DMS153 (cell line): ENCODE measurements at regions not wholly inside any gene's neighbourhood (a gene's known extent, or its start where the extent isn't known, plus 50 kb on each side); places are given as distances from the start of the nearest gene placed in this dataset.
"Not testable (repeated sequence)": the region's sequence is repeated elsewhere in the genome, so short reads cannot be mapped to it uniquely, and the experiment has no call there.

ENCODE experiments used
- DNase-seq: peaks from one replicate; lab custom pipeline; 2025; lab: John Stamatoyannopoulos, UW

DNA sequence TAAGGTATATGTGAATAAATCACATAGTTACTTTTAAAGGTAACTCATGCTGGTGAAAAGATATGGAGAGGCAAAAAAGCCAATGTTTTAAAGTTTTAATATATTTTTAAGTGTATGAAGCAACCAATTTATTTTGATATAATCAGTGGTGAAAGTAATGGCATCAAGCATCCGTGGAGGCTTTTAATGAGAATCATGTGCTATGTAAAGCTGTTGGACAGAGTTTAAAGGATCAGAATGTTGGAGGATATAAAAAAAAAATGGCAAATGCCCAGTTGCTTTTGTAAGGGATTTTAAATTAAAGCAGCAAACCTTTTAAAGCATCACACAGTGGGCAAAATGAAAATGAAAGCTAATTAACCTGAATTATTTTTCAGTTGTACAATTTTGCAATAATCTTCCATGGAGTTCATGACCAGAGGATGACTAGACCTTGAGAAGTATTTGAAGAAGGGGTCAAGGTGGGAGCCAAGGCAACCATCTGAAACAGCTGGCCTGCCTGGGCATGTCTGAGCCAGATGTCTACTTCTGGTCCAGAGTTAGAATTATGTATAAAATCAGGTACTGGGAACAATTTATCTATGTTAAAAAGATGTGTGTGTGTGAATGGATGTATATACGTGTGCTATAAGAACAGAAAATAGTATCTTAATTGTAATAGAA lies 1007.9 kb downstream of the LTN1 start:
- not testable (repeated sequence) for DNase-seq

GRCh38 chr21:27979446-27979845 lies 1012.6 kb upstream of the ADAMTS5 start:
- DNase-seq = not testable (repeated sequence)

DNA sequence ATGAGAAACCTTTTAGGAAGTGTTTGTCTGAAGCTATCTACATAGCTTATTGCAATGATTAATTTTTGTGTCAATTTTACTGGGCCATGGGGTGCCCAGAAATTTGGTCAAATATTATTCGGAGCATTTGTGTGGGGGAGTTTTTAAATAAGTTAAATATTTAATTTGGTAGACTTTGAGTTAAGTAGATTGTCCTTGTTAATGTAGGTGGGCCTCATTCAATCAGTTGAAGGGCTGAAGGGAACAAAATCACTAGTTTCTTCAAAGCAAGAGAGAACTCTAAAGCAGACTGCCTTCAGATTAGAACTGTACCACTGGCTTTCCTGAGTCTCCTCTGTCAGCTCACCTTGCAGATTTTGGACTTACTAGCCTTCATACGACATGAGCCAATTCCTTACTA lies 1008.6 kb upstream of the ADAMTS5 start:
- DNase-seq = no peak

- DNase-seq = not testable (repeated sequence)
Measured at GRCh38 chr21:27974152-27974551, 1007.3 kb upstream of the ADAMTS5 start.

GRCh38 chr21:27968240-27968639 lies 1001.4 kb upstream of the ADAMTS5 start:
- DNase-seq = not testable (repeated sequence)

- DNase-seq = no peak
Measured at GRCh38 chr21:27954543-27955165, 987.8 kb upstream of the ADAMTS5 start.

GRCh38 chr21:27953340-27954045 lies 986.6 kb upstream of the ADAMTS5 start:
- DNase-seq = no peak

DNA sequence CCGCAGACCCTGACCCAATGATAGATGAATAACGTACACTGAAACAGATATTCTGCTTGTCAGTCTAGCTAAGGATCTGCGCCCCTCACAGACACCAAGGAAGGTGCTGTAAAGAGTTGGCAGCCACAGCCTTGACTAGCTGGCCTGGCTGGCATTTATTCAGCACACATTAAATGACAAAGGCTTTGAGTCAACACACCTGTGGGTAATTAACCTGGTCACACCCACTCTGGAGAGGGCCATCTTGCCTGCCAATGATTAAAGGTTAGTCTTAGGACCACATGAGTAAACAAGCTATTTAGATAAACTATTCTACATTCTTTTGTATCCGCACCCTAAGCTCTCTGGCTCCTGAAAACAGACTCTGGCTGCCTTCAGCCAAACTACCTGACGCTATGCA lies 982.2 kb upstream of the ADAMTS5 start:
- not testable (repeated sequence) for DNase-seq

DNA sequence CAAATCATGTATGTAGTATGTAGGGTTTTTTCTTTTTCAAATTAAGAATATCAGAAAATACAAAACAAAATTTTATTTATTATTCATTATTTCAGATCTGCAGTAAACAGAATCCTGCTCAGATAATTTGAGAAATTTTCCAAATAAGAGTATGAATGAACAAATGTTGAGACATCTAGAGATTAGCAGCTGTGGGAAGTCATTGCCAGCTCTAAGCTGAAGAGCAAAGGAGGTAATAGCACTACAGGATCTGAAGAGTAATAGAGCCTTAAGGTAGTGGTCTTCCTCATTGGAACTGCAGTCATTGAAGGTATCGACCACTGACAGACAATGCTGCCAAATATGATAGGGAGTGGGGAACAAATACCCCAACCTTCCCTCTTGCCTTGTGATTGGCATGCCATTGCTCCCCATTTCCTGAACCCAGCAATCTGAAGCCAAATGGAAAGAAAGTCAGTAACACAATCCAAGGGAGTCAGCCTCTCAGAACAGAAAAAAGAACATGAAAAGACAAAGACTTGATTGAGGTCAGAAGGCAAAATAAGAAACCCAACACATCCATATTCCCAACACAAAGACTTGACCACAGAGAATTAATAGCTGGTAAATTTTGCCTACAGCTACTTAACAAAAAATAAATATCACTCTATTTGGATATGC lies 963.4 kb upstream of the ADAMTS5 start:
- DNase-seq = not testable (repeated sequence)

GRCh38 chr21:27929179-27929578 lies 962.3 kb upstream of the ADAMTS5 start:
- not testable (repeated sequence) for DNase-seq

- not testable (repeated sequence) for DNase-seq
Measured at GRCh38 chr21:27928534-27929115, 961.7 kb upstream of the ADAMTS5 start.

DNA sequence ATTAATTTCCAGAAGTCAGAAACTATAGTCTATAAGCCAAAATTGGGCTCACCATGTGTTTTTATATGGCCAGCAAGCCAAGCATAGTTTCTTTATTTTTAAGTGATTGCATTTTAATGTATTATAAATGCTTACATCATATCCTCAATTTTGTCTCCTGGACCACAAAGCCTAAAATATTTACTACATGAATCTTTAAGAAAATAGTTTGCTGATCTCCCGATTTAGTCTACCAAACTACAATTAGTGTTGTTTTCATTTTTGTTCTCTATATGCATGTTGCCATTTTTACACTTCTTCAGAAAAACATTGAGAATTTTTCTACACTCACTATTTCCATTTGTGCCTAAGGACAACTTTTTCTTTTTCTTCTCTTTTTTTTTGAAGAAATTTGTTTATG lies 954.5 kb upstream of the ADAMTS5 start:
- DNase-seq = not testable (repeated sequence)

DNA sequence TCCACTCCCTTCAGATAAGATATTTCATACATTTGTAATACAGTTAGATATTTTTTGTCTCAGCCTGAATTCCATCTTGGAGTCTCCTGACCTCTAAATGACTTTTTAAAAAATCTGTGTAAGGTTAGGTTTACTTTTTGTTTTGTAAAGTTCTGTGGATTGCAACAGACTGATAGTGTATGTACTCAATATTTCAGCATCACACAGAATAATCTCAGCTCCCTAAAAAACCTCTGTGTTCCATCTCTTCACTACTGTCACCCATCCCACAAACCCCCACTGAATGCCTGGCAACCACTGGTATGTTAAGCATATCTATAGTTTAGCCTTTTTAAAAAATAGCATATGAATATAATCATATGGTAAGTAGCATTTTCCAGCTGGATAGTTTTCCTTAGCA lies 951.1 kb upstream of the ADAMTS5 start:
- not testable (repeated sequence) for DNase-seq

- not testable (repeated sequence) for DNase-seq
Measured at GRCh38 chr21:27916326-27916725, 949.4 kb upstream of the ADAMTS5 start.

- not testable (repeated sequence) for DNase-seq
Measured at GRCh38 chr21:27912133-27912532, 945.2 kb upstream of the ADAMTS5 start.

GRCh38 chr21:27909487-27909886 lies 942.6 kb upstream of the ADAMTS5 start:
- DNase-seq = not testable (repeated sequence)

- DNase-seq = not testable (repeated sequence)
Measured at GRCh38 chr21:27908816-27909215, 941.9 kb upstream of the ADAMTS5 start.

DNA sequence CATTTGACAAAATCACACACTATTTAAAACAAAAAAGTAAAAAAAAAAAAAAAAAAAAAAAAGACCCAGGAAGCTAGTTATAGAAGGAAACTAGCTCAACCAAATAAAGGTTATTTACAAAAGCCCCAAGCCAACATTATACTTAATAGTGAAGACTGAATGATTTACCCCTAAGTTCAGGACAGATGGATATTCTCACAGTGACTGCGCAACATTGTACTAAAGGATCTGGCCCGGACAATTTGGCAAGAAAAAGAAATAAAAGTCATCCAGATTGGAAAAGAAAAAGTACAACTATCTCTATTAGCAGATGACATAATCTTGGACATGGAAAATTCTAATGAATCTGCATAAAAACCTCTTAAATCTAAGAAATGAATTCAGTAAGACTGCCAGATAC lies 936.0 kb upstream of the ADAMTS5 start:
- DNase-seq = not testable (repeated sequence)

DNA sequence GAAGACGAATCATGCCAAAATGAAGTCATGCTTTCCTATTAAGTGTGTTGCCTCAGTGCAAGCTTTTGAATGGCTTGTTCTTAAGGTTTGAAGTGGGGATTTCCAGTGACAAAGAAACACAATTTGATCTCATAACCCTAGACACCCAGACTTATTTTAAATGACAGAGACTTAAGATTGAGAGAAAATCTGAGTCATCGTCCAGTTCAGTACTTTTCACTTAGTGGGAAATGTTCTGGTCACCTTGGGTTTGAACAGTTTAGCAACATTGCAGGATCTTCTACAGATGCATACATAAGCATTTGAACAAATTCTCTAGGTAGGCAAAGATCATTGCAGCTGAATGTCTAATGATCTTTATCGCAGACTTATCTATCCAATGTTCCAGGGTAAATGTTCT lies 926.7 kb upstream of the ADAMTS5 start:
- not testable (repeated sequence) for DNase-seq

GRCh38 chr21:27891495-27891894 lies 924.6 kb upstream of the ADAMTS5 start:
- not testable (repeated sequence) for DNase-seq

DNA sequence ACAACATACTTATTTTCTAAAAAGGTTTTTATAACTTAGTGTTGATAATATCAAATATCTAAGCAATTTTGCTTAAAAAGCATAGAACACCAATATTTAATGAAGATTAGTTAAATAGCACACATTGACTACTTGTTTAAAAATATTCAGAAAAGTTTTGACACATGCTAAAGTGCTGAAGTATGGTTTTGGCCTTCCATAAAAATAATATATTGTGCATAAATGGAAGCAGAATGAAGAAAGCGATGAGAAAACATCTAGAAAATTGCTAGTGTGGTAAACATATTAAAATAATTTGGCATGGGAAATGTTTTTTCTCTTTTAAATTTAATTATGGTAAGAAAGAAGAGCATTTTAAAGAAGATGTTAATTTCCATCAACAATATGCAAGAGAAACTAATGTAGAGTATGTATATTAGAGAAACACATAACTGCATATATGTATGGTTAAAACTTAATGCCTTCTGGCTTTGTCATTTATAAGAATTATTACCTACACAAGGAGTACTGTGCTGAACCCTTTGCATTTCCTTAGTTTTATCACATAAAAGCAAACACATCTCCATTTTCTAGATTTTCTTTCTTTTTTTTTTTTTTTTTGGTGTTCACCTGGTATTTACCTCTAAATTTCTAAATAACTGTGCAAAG lies 921.0 kb upstream of the ADAMTS5 start:
- not testable (repeated sequence) for DNase-seq

- DNase-seq = no peak
Measured at GRCh38 chr21:27885296-27885711, 918.4 kb upstream of the ADAMTS5 start.
